GM18517 (cell line): ENCODE measurements at regions not wholly inside any gene's neighbourhood (a gene's known extent, or its start where the extent isn't known, plus 50 kb on each side); places are given as distances from the start of the nearest gene placed in this dataset.
"Not testable (repeated sequence)": the region's sequence is repeated elsewhere in the genome, so short reads cannot be mapped to it uniquely, and the experiment has no call there.

ENCODE experiments used
- ATAC-seq: cut with Tn5 transposase; IDR thresholded peaks from one replicate; pipeline ENCODE4 v1.9.1; 2021; ENCODE audit warnings: mild to moderate bottlenecking, moderate library complexity; ENCODE audit not compliant: unreplicated experiment

- ATAC-seq = no peak
Measured at GRCh38 chr6:119443993-119444641, 94.6 kb upstream of the MAN1A1 start.

GRCh38 chr6:119442776-119443184 is 93.2 kb upstream of the MAN1A1 start:
- ATAC-seq = peak; percentile 57

- ATAC-seq = no peak
Measured at GRCh38 chr6:119440953-119441352, 91.4 kb upstream of the MAN1A1 start.

- no peak for ATAC-seq
Measured at GRCh38 chr6:119436583-119436982, 87.0 kb upstream of the MAN1A1 start.

DNA sequence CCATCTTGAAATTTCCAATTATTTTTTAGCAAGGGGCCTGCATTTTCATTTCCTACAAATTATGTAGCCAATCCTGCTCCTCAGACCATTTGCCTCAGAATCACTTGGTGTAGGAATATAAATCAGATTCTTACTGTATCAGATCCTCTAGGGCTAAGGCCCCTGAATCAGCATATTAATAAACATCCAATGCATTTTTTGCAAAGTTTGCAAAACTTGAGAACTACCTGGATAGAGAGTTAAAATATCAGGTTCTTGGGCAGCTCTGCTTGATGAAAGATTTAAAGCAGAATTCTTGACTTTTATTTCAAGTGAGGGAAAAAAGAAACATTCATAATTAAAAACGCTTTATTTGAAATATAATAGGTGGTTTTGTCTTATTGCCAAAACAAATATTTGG is 82.2 kb upstream of the MAN1A1 start:
- ATAC-seq = no peak

DNA sequence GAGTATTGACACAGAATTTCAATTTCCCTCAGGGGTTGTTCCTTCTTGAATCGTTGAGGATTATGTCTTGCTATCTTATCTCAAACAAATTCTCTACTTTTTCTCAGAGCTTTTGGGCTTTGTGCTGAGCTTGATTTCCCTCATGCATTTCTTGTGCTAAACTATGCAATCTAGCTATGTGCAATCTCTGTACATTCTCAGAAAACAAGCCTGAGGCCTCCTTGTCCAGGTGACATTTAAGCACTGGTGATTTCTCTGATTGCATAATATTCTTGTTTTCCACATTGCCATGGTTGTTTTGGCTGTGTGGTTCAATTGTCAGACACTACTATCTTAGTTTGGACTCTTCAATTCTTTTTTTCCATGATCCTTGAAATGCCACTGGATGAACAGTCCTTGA is 81.2 kb upstream of the MAN1A1 start:
- ATAC-seq = no peak

DNA sequence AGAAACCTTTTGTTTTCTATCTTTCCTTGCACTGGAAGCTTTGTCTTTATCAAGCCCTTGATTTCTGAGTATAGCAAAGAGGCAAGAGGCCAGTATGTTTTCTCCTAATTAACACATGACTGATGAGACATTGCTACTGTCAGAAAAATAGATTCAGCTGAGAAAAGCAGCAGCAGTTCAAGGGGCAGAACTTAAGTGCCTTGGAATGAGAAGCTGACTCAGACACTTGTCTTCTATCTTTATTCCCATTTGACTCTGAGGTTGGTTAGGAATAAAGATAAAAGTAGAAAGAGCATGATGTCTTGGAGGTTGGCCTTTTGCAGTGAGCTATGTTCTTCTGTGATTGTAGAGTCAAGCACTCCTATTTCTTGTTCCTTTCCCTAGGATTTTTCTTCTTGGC is 79.1 kb upstream of the MAN1A1 start:
- ATAC-seq = no peak

DNA sequence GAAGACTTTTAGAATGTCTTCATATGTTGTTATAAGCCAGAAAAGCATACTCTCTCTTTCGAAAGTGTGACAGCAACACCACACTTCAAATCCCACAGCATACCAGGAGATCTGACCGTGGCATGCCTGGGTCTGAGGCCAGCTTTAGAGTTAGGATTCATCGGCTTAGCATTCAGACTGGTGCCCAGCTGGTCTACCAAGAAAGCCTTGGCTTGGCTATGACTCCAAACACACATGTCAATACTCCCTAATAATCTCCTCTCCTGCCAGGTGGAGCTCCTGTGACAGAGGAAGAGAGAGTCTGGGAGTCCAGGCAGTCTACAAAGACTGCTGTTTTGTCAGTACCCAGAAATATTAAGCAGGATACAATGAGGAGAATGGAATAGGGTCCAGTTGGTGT is 77.1 kb upstream of the MAN1A1 start:
- no peak for ATAC-seq

- ATAC-seq = no peak
Measured at GRCh38 chr6:119423996-119424395, 74.4 kb upstream of the MAN1A1 start.

- ATAC-seq = not testable (repeated sequence)
Measured at GRCh38 chr6:119418084-119418483, 68.5 kb upstream of the MAN1A1 start.

DNA sequence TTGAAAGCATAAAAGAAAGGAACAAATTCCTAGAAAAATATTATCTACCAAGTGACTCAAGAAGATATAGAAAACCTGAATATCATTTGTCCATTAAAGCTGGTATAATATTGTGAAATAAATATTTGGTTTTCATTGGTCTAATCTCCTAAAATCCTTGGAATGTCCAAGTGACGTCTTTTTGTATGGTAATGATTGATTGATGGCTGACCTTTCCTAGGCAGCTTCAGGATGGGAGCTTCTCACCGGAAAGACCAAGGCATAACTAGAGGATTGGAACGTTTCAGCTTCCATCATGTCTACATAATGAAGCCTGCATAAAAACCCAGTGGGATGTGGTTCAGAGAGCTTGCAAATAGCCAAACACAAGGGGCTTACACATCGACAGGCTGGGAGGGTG is 57.6 kb upstream of the MAN1A1 start:
- no peak for ATAC-seq

GRCh38 chr6:119405114-119405513 is 55.6 kb upstream of the MAN1A1 start:
- ATAC-seq = not testable (repeated sequence)
